Activated CD4-positive, alpha-beta T cell treated with anti-CD3 and anti-CD28 coated beads for 36 hours (primary cell): ENCODE measurements at regions not wholly inside any gene's neighbourhood (a gene's known extent, or its start where the extent isn't known, plus 50 kb on each side); places are given as distances from the start of the nearest gene placed in this dataset.

Experiments used
- ATAC-seq: fragments of 200-7000 bp; cut with Tn5 transposase; one replicate; pipeline ENCODE4 v1.10.0; 2021; ENCODE audit warnings: mild to moderate bottlenecking, moderate library complexity
- CTCF ChIA-PET: fragments of 350-600 bp; sonication (Branson Sonifier 250); formaldehyde crosslinking; loops from one replicate; lab custom pipeline; 2021; ENCODE audit warnings: antibody characterized with exemption; lab: Charles Lee
- POLR2A ChIA-PET: fragments of 350-600 bp; sonication (Branson Sonifier 250); formaldehyde crosslinking; loops from one replicate; lab custom pipeline; 2021; ENCODE audit warnings: antibody characterized with exemption, inconsistent platforms; lab: Charles Lee
- DNase-seq: peaks from one replicate; pipeline ENCODE4 v3.0.0-alpha.2; 2020
- H3K27ac Mint-ChIP-seq: one replicate; pipeline ENCODE4 v1.8.0; 2021; ENCODE audit warnings: mixed read lengths
- H3K27me3 Mint-ChIP-seq: one replicate; pipeline ENCODE4 v1.8.0; 2021; ENCODE audit warnings: mixed read lengths
- H3K36me3 Mint-ChIP-seq: one replicate; pipeline ENCODE4 v1.8.0; 2021; ENCODE audit warnings: low read depth, mixed read lengths
- H3K4me1 Mint-ChIP-seq: one replicate; pipeline ENCODE4 v1.8.0; 2021; ENCODE audit warnings: mixed read lengths
- H3K4me3 Mint-ChIP-seq: one replicate; pipeline ENCODE4 v1.8.0; 2021; ENCODE audit warnings: mild to moderate bottlenecking, moderate library complexity, mixed read lengths
- H3K9me3 Mint-ChIP-seq: one replicate; pipeline ENCODE4 v1.8.0; 2021; ENCODE audit warnings: low read depth, mixed read lengths
- intact Hi-C, 2 experiments: fragments of 100-400 bp; cut with DNase I in 1 of 2; cut with micrococcal nuclease in 1 of 2; formaldehyde crosslinking; loops; one replicate each; pipeline versions ENCODE4 v1.14.2 to v1.15.1; 2022 to 2024; cut with DNase I, micrococcal nuclease

GRCh38 chr18:49655266-49656072 lies 93.6 kb downstream of the LIPG start:
- CTCF ChIA-PET: no interaction called here
- H3K36me3 Mint-ChIP-seq: no peaks in the 10 kb centered on the region
- intact Hi-C loops: no loop called here
- no peak for ATAC-seq
- no peak overlapping the region for H3K4me3 Mint-ChIP-seq
- DNase-seq: no peak
- peaks cover 5% of the 10 kb centered on the region for H3K4me1 Mint-ChIP-seq
- no peaks in the 10 kb centered on the region for H3K9me3 Mint-ChIP-seq
- H3K27ac Mint-ChIP-seq: no peak overlapping the region
- H3K27me3 Mint-ChIP-seq: no peaks in the 10 kb centered on the region
- POLR2A ChIA-PET: no interaction called here

- H3K27ac Mint-ChIP-seq: no peak overlapping the region
- no peak overlapping the region for H3K4me3 Mint-ChIP-seq
- CTCF ChIA-PET: no interaction called here
- POLR2A ChIA-PET: no interaction called here
- H3K9me3 Mint-ChIP-seq: no peaks in the 10 kb centered on the region
- DNase-seq (no peak), ATAC-seq (no peak)
- H3K27me3 Mint-ChIP-seq: no peaks in the 10 kb centered on the region
- H3K36me3 Mint-ChIP-seq: no peaks in the 10 kb centered on the region
- H3K4me1 Mint-ChIP-seq: peaks cover 5% of the 10 kb centered on the region
- intact Hi-C loops: no loop called here
Observed at GRCh38 chr18:49654347-49654746, 92.5 kb downstream of the LIPG start.

DNA sequence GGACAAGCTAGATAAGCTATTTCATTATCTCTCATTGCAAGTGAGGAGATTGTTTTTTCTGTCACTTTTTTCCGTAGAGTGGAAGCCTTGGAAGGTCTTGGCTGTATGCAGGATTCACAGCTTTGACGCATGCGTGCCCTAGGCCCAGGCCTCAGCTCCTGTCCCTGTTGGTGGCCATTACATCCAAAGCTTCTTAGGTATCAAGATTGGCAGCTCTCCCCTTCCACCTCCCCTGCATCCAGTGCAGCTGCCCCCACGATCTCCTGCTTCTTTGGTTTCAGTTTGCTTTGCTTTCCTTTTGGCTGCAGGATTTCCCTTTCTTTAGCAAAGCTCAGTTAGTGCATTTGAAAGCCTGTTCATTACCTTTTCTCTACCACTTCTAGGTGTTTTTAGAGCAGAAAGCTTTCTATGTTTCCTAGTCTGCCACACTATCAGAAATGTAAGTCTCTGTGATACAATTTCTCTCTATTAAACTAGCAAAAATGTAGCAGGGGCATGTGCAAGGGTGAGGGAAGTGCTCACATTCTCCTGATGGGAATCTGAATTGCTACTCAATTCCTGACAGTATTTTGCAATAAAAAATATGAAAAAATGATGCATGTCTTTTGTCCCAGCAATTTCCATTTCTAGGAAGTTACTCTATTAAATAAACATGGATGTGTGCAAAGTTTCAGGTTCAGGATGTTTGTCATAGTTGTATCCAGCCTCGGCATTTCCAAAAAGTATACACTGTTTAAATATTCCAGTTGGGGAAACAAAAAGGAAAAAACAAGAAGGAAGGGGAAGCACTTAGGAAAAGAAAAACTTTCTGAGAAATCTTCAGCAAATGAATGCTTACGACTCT lies 91.2 kb downstream of the LIPG start:
- no peaks in the 10 kb centered on the region for H3K27me3 Mint-ChIP-seq
- H3K27ac Mint-ChIP-seq: no peak overlapping the region
- H3K4me1 Mint-ChIP-seq: peaks cover 5% of the 10 kb centered on the region
- intact Hi-C loops: no loop called here
- H3K36me3 Mint-ChIP-seq: no peaks in the 10 kb centered on the region
- ATAC-seq (no peak), DNase-seq (no peak)
- no peaks in the 10 kb centered on the region for H3K9me3 Mint-ChIP-seq
- H3K4me3 Mint-ChIP-seq: no peak overlapping the region
- POLR2A ChIA-PET: interaction anchor here (0.7 kb wide), 1 partner anchor 154 kb away, joined by 4 read pairs; no protein-coding TSS in a partner anchor
- CTCF ChIA-PET: interaction anchor here (0.6 kb wide), 1 partner anchor 53 kb away, joined by 3 read pairs; no protein-coding TSS in a partner anchor

GRCh38 chr18:49651033-49651432 lies 89.2 kb downstream of the LIPG start:
- Mint-ChIP-seq H3K27ac (no peak overlapping the region), H3K4me3 (no peak overlapping the region), H3K36me3 (no peaks in the 10 kb centered on the region), H3K27me3 (no peaks in the 10 kb centered on the region), H3K9me3 (no peaks in the 10 kb centered on the region), H3K4me1 (peaks cover 5% of the 10 kb centered on the region)
- intact Hi-C loops: no loop called here
- POLR2A ChIA-PET: no interaction called here
- ATAC-seq (no peak), DNase-seq (no peak)
- CTCF ChIA-PET: no interaction called here

GRCh38 chr18:49650426-49650891 lies 88.6 kb downstream of the LIPG start:
- intact Hi-C loops: no loop called here
- ChIA-PET POLR2A (no interaction called here), CTCF (no interaction called here)
- no peaks in the 10 kb centered on the region for H3K36me3 Mint-ChIP-seq
- H3K27ac Mint-ChIP-seq: no peak overlapping the region
- DNase-seq (no peak), ATAC-seq (no peak)
- H3K27me3 Mint-ChIP-seq: no peaks in the 10 kb centered on the region
- H3K4me1 Mint-ChIP-seq: peaks cover 5% of the 10 kb centered on the region
- no peaks in the 10 kb centered on the region for H3K9me3 Mint-ChIP-seq
- H3K4me3 Mint-ChIP-seq: no peak overlapping the region

GRCh38 chr18:49648811-49649210 lies 87.0 kb downstream of the LIPG start:
- ChIA-PET CTCF (interaction anchor here (0.6 to 0.8 kb wide), 2 partner anchors 136 to 283 kb away, joined by 3 read pairs; no protein-coding TSS in a partner anchor), POLR2A (no interaction called here)
- no peak overlapping the region for H3K4me3 Mint-ChIP-seq
- no peaks in the 10 kb centered on the region for H3K36me3 Mint-ChIP-seq
- intact Hi-C loops: no loop called here
- ATAC-seq: no peak
- H3K27ac Mint-ChIP-seq: no peak overlapping the region
- H3K4me1 Mint-ChIP-seq: peaks cover 5% of the 10 kb centered on the region
- no peak for DNase-seq
- H3K9me3 Mint-ChIP-seq: no peaks in the 10 kb centered on the region
- H3K27me3 Mint-ChIP-seq: peaks cover under 1% of the 10 kb centered on the region
